DMS 273 (cell line): ENCODE measurements at regions not wholly inside any gene's neighbourhood (a gene's known extent, or its start where the extent isn't known, plus 50 kb on each side); places are given as distances from the start of the nearest gene placed in this dataset.
A peak's percentile ranks its signal among the peaks of the same experiment; 100 is the strongest.

Experiments used
- DNase-seq: peaks from one replicate; lab custom pipeline; 2025; ENCODE audit not compliant: unreplicated experiment; lab: John Stamatoyannopoulos, UW

DNA sequence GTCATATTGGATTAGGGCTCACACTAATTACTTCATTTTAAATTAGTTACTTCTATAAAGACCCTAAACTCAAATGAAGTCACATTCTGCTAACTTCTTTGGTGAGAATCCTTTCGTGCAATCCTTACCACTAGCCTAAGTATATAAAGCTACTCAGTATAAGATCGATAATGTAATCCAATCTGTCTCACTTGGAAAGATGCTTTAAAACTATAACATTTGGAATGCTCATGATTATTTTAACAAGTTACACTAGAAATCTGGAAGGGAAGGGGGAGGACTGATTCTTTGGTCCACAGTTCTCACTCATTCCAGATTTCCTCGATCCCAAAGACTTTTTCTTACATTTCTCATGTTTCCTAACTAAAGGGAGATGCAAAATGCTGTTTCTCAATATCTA lies 336.4 kb upstream of the SLIT2 start:
- no peak for DNase-seq

DNA sequence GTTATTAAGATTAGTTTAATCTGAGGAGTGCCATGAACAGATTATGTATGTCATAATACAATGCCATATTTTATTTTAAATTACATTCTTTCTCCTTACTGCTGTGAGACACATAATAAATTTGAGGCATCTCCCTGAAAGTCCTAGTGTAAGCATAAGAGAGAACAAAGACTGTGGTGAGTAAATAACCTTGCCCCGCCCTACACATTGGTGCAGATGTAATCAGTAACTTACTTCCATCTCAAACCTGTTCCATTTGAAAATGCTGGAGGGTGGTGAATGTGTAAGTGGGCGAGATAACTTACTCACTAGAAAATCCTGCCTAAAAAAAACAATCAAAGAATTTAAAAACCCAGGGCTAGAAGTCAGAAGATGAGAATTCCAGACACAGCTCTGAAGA lies 338.1 kb upstream of the SLIT2 start:
- DNase-seq, result no peak

DNA sequence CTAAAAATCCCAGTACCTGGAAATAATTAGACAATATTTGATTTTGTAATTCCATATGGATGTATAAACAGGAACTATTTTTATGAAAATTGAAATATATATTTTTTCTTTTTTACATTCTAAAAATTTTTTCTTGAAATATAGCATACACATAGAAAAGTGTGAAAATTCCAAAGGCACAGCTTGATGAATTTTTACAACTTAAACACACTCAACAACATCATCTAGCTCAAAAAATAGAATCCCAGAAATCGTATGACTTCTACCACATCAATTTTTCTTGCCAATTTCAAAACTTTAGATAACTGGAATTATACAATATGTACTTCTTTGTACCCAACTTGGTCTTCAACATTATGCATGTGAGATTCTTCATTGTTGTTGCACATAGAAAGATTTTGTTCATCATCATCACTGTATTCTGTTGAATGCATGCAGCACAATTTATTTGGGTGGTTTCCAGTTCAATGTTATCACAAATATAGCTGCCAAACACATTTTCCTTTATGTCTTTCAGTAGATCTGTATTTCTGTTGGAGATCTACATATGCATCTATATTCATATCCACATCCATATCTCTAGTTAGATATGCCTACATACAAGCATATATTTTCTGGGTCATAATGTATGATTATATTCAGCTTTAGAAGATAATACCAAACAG lies 340.7 kb upstream of the SLIT2 start:
- no peak for DNase-seq

GRCh38 chr4:19905024-19905423 lies 346.7 kb upstream of the SLIT2 start:
- no peak for DNase-seq

DNA sequence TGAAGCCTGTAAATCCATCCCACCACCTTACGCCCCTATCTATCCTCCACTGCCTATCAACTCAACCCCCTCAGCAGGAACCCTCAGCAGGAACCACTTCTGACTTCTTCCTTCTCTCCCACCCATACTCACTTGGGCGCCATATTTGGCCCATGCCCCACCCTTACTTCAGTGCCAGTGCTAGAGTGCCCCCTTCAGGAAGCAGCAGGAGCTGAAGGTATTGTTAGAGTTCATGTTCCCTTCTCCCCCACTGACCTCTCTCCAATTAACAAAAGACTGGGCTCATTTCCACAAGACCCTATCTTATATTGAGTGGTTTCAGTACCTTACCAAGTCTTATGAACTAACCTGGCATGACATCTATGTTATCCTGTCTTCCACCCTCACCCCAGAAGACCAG lies 363.1 kb upstream of the SLIT2 start:
- DNase-seq, result peak; percentile 0

DNA sequence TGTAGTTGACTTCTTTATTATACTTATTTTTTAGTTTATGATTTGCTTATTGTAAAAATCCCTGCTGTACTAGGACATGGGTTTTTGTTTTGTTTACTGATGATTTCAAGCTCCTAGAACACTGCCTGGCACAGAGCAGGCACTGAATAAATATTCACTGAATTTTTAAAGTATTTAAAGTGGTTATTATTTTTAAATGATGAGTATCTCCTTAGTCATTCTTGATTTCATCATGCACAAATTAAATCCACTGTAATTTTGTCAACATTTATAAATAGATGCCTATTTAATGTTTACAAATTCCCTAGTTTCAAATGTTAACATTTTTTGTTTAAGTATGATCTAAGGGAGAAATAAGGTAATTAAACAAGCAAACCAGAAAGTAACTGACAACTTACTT lies 367.9 kb upstream of the SLIT2 start:
- DNase-seq, result no peak

- no peak for DNase-seq
These were observed 371.5 kb upstream of the SLIT2 start for GRCh38 chr4:19880206-19880605.

- no peak for DNase-seq
These were observed 372.4 kb upstream of the SLIT2 start for GRCh38 chr4:19879330-19879729.

- no peak for DNase-seq
These were observed 393.7 kb upstream of the SLIT2 start for GRCh38 chr4:19857991-19858390.

DNA sequence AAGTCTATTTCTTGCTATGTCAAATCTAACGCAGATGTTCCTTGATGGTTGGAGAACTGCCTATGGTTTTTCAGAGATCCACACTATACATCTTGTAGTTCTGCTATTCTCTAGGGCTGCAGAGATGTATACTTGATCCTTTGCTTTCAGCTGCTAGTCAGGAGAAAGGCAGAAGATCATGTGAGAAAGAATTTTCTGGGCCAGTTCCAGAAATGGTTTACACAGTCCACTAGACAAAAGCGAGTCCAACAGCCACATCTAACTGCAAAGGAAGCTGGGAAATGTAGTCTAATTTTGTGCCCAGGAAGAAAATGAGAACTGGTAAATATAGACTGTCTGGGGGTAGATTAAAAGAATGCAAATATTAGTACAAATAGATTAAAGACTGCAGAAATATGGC lies 394.3 kb upstream of the SLIT2 start:
- DNase-seq, result no peak

- no peak for DNase-seq
These were observed 400.8 kb upstream of the SLIT2 start for GRCh38 chr4:19850909-19851308.

GRCh38 chr4:19844446-19844845 lies 407.3 kb upstream of the SLIT2 start:
- DNase-seq, result peak; percentile 64

DNA sequence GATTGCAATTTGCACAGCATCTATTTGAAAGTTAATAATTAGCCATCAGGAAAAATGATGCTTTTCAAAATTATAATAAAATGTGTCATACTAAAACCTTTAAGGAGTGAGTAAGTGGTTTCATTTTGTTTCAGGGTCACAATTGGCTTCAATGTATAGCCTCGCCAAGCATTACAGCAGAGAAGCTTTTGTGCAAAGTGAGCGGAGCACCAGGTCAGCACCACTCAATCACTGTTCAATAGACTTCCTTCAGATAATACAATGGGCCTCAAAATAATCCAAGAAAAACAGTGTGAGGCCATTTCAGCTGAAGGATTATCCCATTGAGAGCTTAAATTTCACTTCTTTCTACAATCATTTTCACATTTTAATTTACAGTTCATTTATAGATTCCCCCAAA lies 409.2 kb upstream of the SLIT2 start:
- no peak for DNase-seq

DNA sequence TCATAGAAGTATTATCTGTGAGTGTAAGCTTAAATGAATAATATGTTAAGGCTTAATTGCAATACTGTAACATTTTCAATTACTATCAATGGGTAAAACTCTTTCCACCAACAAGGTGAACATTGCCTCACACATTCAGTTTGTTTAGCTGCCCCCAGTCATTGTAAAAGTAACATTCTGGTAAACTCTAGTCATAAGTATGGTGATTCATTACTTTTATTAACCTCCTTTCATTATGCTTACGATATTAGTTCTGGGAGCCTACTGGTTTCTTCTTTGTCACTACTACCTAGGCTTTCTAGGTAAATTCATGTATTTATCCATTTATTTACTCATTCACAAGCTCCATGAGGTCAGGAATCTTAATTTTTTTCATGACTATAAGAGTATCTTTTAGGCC lies 412.8 kb upstream of the SLIT2 start:
- DNase-seq, result no peak

GRCh38 chr4:19835429-19835828 lies 416.3 kb upstream of the SLIT2 start:
- DNase-seq, result no peak

DNA sequence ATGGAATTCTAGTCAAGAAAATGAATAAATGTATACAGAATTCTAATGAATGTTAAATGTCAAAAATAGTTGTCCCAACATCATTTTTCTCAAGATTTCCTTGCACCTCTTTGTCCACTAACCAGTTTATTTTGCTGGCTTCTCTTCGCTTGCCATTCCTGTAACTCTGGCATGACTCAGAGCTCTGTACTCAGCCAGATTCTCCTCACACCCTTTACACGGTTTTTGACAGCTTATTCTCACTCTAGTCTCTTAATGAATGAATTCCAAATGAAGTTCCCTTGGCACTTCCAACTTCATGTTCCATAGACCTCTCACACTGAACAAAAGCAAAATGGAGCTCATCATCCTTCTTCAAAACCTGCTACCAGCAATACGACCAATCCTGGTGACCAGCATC lies 419.3 kb upstream of the SLIT2 start:
- DNase-seq, result no peak

GRCh38 chr4:19831644-19832285 lies 419.9 kb upstream of the SLIT2 start:
- no peak for DNase-seq

DNA sequence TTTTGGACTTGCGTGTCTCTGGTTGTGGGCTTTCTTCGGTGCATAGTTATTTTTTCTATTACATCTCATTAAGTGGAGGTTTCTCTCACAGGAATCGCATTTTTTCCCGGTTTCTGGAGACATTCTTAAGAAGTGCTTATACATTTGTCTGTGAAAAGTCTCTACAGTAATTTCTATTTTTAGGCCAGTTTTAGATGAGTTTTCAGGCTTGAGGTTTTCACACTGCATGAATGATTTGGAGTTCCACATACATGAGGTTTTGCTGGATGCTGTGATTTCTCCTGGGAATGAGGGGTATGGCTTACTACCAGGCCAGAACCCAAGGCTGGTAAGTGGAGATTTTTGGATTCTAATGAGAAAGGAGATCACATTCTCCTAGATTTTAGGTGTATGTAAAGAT lies 422.6 kb upstream of the SLIT2 start:
- DNase-seq, result no peak

DNA sequence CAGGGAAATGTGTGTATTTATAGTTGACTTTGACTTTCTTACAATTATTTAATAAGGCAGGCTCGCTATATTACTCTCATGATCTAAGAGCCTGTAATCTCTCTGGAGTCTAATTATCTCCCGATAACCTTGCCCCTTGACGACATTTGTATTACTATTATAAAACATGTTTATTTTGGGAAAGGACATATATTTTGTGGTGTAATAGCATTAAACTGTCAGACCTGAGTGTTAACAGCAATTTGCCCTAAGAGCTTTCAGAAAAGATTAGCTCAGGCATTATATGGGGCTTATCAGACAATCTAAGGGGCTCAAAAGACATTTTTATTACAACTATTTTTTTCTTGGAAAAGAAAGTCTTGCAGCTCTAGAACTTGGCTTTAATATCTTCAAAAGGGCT lies 427.9 kb upstream of the SLIT2 start:
- DNase-seq, result no peak

- DNase-seq, result no peak
These were observed 432.0 kb upstream of the SLIT2 start for GRCh38 chr4:19819737-19820136.

DNA sequence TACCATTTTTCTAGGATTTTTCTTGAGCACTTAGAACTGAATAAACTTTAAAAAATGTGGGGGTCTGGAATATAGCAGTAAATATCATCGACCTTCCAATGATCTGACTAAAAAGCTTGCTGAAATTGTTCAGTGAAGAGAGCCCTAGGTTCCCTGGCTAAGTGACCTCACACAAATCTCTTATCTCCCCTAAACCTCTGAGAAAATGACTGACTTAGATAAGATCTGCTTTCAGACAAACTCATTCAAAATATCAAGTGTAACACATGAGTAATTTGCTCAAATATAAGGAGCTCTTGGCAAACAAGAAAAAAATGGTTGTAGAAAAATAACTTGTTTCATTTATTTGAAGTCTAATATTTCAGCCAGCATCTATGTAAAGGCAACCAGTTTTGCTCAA lies 441.7 kb upstream of the SLIT2 start:
- no peak for DNase-seq

DNA sequence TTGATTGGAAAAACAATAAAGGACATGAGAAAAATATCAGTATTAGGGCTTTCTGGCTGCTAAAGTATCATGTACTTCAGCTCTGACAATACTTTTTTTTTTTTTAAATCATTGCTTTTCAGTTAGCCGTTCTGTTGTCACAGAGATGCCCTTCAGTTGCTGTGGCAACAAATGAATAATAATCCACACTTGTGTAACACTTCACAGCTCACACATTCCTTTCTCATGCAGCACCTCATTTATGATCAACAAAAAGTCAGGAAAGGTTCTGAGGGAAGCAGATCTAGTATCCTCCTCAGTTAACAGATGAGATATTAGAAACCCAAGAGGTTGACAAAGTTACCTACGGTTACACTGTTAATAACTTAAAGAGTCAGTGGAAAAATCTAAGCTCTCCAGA lies 444.2 kb upstream of the SLIT2 start:
- DNase-seq, result no peak

DNA sequence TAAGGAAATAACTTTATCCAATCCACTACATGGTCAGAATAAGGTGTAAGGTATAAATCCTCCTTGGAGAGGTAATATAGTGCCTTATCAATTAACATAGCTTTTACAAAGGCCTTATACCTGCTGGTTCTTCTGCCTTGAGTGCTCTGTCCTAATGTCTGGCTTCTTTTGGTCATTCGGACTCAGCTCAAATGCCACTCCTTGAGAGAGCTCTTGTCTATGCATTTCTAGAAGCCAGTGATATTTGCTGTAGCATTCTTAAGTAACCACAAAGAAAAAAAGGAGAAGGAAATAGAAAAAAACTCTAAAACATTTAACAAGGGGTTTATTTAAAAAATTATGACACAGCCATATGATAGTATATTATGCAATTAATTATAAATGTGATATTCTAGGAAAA lies 444.8 kb upstream of the SLIT2 start:
- no peak for DNase-seq
